NCI-H2196 (cell line): ENCODE measurements at regions not wholly inside any gene's neighbourhood (a gene's known extent, or its start where the extent isn't known, plus 50 kb on each side); places are given as distances from the start of the nearest gene placed in this dataset.

ENCODE experiments used
- DNase-seq: peaks from one replicate; lab custom pipeline; 2025; ENCODE audit not compliant: unreplicated experiment; lab: John Stamatoyannopoulos, UW

GRCh38 chr3:170732660-170733245 is 137.2 kb downstream of the RPL22L1 start:
- no peak for DNase-seq

GRCh38 chr3:170731281-170731680 is 138.7 kb downstream of the RPL22L1 start:
- DNase-seq: no peak

DNA sequence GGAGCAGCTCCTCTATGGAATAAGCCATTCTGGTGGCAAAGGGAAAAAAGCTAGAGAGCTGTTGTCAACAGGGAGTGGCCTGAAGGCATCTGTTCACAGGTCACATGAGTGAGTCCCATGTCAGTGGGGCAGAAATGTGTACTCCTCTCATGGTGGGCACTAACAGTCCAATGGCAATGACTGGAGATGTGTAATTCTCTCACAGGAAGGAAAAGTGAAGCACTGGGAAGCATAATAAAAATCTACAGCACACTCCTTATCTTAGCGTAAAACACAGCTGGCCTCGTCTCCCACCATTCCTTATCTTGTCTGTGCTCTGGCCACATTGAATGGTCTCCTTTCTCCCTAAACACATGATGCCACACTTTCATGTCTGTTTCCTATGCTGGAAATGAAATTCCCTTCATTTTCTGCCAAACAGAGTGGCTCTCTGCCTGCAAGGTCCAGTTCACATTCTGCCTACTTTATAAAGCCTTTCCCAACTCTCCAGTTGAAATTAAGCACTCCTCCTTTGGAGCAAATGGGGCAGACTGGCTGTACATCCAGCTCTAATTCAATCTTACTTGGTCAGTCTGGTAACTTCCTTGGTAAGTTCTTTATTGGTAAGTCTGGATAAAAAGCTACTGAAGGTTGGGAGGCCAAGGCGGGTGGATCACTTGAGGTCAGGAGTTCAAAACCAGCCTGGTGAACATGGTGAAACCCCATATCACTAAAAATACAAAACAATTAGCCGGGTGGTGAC is 139.8 kb downstream of the RPL22L1 start:
- no peak for DNase-seq

- DNase-seq: no peak
Observed at GRCh38 chr3:170728181-170728580, 141.8 kb downstream of the RPL22L1 start.

DNA sequence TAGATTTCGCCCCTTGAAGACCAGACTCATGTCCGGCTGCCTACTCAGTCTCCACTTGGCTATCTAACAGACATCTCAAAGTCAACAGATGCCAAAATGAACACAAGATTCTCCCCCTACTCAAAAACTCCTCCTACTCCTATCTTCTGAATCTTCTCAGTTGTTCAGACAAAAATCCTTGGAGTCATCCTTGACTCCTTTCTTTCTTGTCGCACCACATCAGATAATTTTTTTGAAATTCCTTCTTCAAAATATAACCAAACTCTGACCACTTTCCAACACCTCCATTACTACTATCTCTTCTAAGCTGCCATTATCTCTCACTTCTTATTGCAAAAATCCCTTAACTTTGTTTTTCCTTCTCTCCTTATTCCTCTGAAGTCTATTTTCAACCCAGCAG is 141.9 kb upstream of the SLC7A14 start:
- no peak for DNase-seq

DNA sequence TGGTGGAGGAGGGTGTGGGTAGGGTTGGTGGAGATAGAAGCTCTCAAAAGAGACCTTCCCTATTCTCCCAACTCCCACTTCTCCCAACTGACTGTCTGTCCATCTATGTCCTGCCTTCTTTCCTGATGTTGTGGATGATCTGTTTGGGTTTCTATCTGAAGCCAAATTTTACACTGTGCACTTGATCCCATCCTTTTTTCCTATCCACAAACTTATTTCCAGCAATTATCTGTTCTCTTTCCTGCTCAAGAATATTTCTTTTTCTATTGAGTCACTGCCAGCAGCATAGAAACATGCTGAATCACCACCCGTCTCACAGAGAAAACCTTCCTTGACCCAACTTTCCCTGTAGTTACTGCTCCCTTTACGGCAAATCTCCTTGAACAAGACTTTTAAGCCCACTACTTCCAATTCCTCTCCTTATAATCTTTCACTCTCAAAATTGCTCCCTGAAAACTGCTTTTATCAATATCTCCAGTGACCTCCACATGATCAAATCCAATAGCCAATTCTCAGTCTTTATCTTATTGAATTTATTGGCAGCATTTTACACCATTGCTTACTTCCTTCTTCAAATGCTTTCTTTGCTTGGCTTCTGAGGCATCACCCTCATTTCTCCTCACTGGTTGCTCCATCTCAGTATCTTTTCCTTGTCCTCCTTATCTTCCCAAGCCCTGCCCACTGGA is 141.2 kb upstream of the SLC7A14 start:
- DNase-seq: no peak

GRCh38 chr3:170725285-170725731 is 139.4 kb upstream of the SLC7A14 start:
- DNase-seq: no peak

- DNase-seq: no peak
Observed at GRCh38 chr3:170724599-170725280, 138.9 kb upstream of the SLC7A14 start.

DNA sequence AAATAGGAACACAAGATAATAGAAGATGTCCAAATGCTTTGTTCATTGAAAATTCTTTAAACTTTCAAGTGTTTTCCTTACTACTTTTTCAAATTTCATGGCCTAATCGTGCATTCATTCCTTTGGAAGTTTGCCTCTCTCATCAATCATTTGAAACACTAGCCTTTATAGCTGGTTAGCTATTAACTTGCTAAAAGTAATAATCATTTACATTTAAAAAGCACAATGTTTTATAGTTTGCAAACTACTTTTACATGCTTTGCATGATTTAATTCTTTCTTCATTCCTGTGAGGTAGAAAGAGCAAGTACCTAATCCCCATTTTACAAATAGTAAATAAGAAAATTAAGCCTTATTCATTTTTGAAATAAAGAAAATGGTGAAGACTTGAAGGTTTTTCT is 137.4 kb upstream of the SLC7A14 start:
- no peak for DNase-seq

DNA sequence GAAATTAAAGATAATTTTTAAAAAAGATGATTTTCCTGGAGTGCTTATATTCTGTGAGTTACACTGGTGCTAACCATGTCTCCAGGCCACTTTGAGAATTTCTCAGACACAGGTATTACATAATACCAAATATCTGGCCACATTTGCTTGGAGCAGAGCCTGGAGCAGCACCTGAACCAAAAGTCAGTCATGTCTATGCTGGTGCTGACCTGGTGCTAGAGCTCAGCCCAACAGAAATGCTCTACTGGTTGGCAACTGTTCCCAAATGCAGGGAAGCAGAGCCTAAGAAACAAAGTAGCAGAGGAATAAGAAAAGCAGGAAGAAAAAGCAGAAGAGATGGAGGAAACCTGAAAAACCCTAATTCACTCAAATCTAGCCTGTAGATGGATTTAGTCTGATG is 135.7 kb upstream of the SLC7A14 start:
- DNase-seq: no peak

DNA sequence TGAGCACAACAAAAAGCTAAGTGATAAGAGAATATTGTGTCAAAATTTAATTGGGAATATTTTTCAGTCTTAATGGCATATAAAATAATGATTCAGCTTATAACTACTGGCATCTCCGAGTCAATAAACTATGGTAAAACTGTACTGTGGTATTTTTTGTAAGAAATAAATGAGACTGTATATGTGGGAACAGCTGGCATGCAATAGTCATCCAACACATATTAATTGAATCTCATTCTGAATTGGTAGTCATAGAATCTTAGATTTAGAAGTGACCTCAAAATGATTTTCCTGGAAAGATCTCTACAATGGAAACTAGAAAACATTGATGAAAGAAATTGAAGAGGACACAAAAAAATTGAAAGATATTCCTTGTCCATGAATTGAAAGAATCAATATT is 133.4 kb upstream of the SLC7A14 start:
- DNase-seq: no peak

DNA sequence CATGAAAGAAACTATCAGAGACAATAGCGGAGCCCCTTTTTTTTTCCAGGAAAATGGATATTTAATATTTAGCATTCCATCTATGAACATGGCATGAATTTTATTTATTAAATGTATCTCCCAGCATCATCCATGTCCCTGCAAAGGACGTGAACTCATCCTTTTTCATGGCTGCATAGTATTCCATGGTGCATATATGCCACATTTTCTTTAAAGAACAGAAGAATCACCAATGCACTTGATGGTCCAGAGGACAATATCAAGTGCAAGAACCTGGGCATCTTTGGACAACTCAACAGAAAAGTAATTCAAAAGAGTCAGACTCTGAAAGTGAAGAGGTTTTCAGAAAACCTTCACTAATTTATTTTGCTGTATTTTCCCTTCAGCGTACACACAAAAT is 133.0 kb upstream of the SLC7A14 start:
- no peak for DNase-seq

DNA sequence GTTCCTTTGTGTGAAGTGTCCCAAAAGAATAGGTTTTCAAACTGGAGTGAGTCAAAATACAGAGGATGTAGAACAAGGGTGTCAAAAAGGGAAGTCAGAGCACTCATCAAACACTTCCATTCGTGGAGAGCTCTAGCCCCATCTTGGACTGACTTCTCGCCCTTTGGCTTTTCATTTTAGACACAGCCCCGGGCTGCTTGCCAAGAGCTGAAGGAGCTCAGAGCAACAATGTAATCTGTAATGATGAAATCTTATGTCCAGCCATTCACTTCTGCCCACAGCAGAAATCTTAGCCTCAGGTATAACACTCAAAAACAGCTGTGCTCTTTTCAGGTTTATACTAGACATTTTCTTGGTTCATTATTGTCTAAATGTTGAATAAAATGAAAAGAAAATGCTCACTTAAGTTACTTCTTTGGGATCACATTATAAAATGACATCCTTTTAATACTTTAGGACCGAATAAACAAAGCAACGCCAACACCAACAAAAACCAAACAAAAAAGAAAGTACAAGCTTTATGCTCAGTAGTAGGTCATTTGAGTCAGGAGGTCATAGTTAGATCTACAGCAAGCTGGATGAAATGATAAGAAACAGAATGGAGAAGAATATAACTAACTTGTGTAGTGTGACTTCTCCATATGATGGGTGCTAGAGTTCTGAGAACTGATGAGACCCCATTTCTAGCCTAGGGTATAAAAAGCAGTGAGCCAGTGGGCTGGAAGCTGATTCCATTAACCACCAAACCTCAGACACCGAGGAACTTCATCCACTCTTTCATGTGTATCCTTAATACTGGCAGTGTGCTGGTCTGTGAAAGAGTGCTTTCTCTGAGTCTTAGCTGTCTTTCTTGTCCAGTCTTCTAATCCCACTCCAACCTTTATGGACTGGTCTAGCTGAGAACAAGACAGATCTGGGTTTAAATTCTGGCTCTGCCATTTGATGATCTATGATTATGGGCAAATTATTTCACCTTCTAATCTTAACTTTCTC is 131.8 kb upstream of the SLC7A14 start:
- peak; percentile 25 for DNase-seq

GRCh38 chr3:170716172-170716805 is 130.4 kb upstream of the SLC7A14 start:
- DNase-seq: no peak

DNA sequence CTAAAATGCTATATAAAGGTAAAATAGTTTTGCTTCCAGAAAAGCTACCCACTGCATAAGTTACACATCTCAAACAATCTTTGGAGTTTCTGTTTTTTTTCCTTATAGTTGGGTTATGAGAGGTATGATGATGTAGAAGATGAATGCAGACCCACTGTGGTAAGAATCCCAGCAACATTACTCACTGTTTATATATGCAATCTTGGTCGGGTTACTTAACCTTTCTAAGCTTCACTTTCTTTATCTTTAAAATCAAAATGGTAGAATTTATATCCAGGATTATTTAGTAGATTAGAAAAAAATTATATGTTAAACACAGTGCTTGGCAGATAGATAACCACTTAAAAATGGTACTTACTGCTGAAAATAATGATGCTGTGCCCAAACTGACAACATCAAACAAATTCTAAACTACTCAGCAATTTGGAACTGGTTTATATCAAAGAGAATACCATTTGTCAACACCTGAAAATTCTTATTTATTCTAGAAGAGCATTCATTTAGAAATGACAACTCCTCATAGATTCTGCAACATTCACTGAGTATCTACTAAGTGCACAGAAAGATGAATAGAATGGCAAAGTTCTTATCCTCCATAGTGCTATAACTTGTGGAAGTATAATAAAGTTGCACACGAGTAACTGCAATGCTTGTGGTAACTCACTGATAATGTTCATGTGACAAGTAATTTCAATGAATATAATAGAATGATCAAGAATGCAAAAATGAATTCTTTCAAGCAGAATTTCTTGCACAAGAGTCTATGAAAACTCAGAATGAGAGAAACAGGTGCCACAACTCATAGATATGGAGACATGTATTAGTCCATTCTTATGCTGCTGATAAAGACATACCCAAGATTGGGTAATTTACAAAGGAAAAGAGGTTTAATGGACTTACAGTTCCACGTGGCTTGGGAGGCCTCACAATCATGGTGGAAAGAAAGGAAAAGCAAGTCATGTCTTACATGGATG is 129.0 kb upstream of the SLC7A14 start:
- DNase-seq: no peak

- DNase-seq: no peak
Observed at GRCh38 chr3:170714122-170714521, 128.2 kb upstream of the SLC7A14 start.

- DNase-seq: no peak
Observed at GRCh38 chr3:170713653-170714052, 127.8 kb upstream of the SLC7A14 start.

DNA sequence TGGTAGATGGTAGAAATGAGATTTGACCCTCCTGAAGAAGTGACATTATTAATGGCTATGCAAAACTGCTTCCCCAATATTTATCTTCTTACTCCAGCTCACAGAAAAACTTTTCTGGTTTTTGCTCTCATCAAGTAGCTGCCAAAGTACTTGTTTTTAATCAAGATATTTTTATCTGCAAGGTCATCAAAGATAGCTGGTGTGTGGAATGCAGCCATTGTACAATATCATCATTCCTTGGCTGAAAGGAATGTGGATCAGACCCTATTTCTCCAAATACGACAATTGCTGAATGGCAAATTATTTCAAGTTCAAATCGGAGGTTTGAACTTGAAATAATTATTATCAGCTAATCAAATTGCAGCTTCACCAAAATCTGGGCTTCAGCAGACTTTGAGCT is 126.9 kb upstream of the SLC7A14 start:
- no peak for DNase-seq

- DNase-seq: no peak
Observed at GRCh38 chr3:170712336-170712735, 126.5 kb upstream of the SLC7A14 start.
